HG03108 (cell line): ENCODE measurements at regions not wholly inside any gene's neighbourhood (a gene's known extent, or its start where the extent isn't known, plus 50 kb on each side); places are given as distances from the start of the nearest gene placed in this dataset.
"Not testable (repeated sequence)": the region's sequence is repeated elsewhere in the genome, so short reads cannot be mapped to it uniquely, and the experiment has no call there.

Experiments used
- ATAC-seq: cut with Tn5 transposase; IDR thresholded peaks from one replicate; pipeline ENCODE4 v1.9.1; 2021; ENCODE audit warnings: moderate library complexity; ENCODE audit not compliant: unreplicated experiment

- no peak for ATAC-seq
Measured at GRCh38 chr12:83320350-83320749, 633.6 kb downstream of the TMTC2 start.

DNA sequence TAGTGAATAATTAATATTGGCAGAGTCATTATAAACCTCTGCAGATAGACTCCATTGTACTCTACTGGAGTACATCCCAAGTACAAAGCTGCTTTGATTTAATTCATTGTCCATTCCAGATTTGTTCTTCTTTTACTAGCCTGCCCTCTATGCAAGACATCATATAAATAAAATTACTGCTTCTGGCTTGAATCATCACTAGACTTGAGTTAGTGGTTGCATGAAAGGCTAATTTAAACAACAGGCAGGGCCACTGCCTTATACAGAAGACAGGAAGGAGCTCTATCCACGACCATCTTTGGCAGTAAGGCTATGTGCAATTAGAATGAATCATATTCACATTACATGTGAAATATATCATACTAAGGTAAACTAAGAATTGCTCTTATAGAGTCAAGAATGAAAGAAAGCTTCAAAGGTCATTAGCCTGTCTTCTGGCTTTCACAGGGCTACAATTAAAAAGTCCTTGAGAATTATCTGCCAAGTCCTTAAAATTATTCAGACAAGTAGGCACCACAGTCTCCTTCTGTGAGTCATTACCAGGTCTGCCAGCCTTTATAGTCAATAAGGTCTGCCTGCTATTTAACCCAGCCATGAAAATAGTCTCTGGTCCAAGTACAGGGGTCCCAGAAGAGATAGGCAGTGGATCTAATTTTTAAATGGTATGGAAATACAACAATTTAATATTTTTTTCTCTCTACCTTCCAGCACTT, 631.8 kb downstream of the TMTC2 start:
- ATAC-seq, result no peak

- no peak for ATAC-seq
Measured at GRCh38 chr12:83317595-83317994, 630.9 kb downstream of the TMTC2 start.

DNA sequence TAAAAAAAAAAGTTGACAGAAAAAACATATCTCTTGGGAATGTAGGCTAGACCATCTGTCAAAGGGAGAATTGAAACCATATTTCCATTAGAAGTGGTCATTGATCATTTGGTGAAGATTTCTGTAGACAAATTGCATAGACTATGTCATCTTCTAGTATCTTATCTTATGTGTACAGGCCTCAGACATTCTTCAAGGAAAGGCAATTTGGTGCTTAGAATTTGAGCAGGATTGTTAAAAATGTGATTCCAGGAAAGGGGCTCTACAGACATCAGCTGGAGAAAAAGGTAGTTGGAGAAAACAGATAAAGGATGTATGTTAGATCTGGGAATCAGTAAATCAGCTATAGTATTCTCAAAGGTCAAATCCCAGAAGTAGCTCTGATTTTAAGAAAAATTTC, 627.1 kb downstream of the TMTC2 start:
- no peak for ATAC-seq

GRCh38 chr12:83313322-83313721, 626.6 kb downstream of the TMTC2 start:
- ATAC-seq, result no peak

- ATAC-seq, result no peak
Measured at GRCh38 chr12:83276904-83277303, 590.2 kb downstream of the TMTC2 start.

DNA sequence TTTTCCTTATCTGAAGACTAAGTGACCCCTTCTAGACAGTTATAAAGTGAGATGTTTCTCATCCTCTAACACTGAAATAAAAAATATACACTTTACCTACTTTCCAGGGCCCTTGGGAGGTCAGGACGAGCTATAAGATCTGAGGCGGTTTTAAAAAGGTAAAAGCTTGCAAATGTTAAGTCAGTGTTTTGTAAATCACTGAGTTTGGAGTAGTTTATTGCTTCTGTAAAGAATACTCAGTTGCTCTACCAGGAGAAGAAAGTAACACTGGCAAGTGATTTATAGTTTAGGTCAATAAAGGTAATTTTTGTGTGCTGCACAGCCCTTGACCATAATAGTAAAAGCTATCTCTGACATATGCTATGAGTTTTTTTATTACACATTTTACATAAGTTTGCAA, 584.5 kb downstream of the TMTC2 start:
- no peak for ATAC-seq

DNA sequence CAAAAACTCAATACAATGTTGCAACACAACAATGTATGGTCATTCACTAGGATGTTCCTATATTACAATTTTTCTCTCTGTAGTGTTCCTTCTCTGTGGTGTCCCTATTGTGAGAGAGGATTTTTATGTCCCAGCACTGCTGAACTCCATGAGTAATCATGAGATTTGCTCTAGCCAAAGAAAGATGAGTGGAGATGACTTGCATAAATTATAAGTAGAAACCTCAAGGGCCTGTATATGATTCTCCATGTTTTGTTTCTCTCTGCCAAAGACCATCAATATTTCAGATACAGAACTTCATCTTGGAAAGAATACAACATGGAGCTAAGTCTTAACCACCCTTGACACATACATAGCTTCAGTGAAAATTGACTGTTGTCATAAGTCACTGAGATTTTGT, 579.1 kb downstream of the TMTC2 start:
- no peak for ATAC-seq

DNA sequence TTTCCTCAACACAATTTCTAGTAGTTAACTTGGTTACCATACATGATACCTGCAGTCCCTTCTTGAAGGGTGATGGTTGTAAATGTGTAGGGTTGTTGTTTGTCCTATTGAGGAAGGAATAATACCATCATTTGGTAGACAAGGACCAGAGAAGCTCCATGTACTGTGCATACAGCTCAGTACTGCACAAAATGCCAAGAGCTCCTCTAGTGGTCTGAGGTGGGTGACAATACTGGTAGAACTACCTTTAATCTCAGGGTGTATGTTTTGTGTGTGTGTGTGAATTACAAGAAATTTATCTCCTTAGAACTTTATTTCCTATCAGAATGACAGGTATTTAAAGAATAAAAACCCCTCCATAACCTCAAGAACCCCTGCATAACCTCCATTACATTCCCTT, 575.3 kb downstream of the TMTC2 start:
- ATAC-seq, result no peak

- not testable (repeated sequence) for ATAC-seq
Measured at GRCh38 chr12:83260126-83260525, 573.4 kb downstream of the TMTC2 start.

GRCh38 chr12:83257726-83258125, 571.0 kb downstream of the TMTC2 start:
- no peak for ATAC-seq

DNA sequence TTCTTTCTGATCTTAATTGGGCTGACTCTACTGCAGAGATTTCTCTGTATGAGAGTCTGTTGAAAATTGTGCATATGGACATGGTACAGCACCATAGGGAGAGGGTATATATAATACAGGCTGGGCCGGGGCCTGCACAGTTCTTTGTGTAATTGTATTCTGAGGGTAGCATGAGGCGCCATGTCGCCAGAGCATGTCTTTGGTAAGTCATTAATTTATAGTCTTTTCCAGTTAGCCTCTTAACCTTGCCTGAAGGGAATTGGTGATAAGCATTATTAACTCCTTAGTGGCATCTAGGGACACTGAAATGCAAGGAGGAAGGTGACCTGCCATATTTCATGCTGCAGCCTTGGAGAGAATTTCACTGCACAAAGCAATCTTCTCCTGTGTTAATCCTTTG, 569.9 kb downstream of the TMTC2 start:
- ATAC-seq, result no peak

DNA sequence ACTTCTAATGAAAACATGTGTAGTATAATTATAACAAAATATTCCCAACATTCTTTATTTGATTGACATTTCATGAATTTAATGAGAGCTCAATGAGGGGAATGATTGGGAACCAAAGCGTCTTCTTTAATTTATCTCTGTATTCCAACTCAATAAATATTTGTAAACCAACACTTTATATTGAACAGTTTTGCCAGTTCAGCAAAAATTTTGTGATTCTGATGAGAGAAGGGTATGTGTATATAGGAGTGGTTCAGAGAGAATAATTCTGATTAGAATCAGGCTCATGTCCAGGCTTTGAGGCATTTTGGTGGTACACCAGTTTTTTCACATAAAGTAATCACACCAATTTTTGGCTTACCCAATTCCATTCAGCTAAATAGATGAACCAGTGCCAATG, 564.2 kb downstream of the TMTC2 start:
- ATAC-seq, result no peak

DNA sequence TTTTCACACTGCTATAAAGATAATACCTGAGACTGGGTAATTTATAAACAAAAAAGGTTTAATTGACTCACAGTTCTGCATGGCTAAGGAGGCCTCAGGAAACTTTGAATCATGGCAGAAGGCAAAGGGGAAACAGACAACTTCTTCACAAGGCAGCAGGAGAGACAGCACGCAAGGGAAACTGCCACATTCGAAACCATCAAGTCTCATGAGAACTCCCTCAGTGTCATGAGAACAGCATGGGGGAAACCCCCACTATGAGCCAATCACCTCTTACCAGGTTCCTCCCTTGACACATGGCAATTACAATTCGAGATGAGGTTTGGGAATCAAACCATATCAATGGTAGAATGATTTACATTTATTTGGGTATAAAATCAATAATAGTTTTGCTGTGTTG, 558.5 kb downstream of the TMTC2 start:
- ATAC-seq, result no peak

DNA sequence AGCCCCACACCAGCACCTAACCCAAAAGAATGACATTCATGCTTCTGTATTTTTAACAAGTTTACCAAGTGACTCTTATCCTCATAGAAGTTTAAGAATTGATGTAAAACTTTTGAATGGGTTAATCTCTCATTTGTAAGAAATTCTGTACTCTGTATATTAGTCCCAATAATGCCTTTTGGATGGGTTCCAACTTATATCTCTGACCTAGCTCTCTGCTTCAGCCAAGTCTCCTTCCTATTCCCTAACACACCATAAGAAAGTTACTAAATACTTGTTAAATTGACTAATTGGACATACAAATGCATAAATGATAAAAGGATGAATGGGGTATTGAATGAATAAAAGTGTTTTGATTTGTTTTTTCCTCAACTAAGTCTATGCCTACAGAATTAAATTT, 557.3 kb downstream of the TMTC2 start:
- ATAC-seq, result no peak

DNA sequence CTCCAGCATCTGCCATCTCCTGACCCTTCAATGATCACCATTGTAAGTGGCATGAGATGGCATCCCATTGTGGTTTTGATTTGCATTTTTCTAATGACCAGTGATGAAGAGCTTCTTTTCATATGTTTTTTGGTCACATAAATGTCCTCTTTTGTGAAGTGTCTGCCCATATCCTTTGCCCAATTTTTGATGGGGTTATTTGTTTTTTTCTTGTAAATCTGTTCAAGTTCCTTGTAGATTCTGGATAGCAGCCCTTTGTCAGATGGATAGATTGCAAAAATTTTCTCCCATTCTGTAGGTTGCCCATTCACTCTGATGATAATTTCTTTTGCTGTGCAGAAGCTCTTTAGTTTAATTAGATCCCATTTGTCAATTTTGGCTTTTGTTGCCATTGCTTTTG, 547.3 kb downstream of the TMTC2 start:
- ATAC-seq, result not testable (repeated sequence)

DNA sequence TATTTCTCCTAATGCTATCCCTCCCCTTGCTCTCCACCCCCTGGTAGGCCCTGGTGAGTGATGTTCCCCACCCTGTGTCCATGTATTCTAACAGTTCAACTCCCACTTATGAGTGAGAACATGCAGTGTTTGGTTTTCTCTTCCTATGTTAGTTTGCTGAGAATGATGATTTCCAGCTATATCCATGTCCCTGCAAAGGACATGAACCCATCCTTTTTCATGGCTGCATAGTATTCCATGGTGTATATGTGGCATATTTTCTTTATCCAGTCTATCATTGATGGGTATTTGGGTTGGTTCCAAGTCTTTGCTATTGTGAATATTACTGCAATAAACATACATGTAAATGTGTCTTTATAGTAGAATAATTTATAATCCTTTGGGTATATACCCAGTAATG, 540.3 kb downstream of the TMTC2 start:
- not testable (repeated sequence) for ATAC-seq

DNA sequence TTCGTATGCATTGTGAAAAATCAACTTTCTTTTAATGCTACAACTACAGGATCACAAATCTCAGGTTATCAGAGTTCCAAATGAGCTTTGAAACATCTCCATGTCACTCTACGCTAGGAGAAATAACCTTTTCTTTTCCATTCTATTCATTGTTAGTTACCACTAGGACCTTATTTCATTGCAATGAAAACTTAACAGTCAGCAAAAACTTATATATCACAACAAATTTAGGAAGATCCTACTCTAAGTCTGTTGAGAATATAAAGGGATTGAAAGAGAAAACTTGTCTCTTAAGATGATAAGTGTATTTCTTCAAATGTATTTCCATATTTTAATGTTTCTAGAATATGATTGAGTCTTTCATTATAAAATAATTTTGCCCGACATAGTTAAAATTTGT, 539.1 kb downstream of the TMTC2 start:
- ATAC-seq, result no peak

- ATAC-seq, result no peak
Measured at GRCh38 chr12:83224012-83224411, 537.3 kb downstream of the TMTC2 start.

GRCh38 chr12:83220774-83221173, 534.1 kb downstream of the TMTC2 start:
- no peak for ATAC-seq

DNA sequence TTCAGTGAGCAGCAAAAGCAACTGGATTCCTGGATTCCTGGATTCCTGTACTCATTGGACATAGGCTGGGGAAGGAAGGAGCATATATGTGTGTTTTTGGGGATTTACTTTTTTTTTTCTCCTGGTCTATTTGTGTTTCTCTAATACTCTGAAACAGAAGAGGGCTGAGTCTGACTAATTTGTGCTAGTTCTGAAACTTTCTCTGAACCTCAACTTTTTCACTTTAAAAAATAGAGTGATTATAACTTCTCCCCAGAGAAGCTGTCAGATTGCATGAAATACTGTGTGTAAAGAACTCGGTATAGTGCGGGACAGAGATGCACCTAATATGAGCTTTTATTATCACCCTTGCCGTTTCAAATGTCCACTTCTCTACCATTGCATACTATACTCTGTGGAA, 529.5 kb downstream of the TMTC2 start:
- ATAC-seq, result no peak

DNA sequence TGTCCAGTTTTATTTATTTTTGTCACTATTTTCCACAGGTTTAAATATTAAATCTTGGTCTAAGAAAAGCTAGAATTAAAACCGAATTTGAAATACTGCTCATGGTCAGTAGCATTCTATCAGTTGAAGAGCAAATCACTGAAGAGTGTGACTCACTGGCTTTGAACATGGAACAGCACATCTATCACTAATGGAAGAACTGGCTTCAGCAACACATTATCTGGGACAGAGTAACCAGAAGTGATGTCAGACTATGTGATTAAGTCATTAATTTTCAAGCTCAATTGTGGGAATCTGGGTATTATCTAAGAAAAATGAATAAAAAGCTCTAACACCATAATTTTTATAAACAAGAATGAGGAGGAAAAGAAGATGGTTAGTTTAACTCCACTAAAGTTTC, 527.5 kb downstream of the TMTC2 start:
- no peak for ATAC-seq

- ATAC-seq, result no peak
Measured at GRCh38 chr12:83210933-83211332, 524.2 kb downstream of the TMTC2 start.
